GM10266 (cell line): ENCODE measurements at regions not wholly inside any gene's neighbourhood (a gene's known extent, or its start where the extent isn't known, plus 50 kb on each side); places are given as distances from the start of the nearest gene placed in this dataset.

ENCODE experiments used
- DNase-seq: peaks from one replicate; pipeline ENCODE4 v3.0.0; 2012; ENCODE audit errors: extremely low spot score
- CTCF ChIP-seq: IDR thresholded peaks from 2 replicates; pipeline ENCODE4 v1.5.1; 2012; ENCODE audit warnings: mild to moderate bottlenecking, low read depth; ENCODE audit not compliant: control insufficient read depth, insufficient read depth; ENCODE audit errors: missing control alignments

- no peak for DNase-seq
- TF ChIP-seq CTCF = no peak
Measured at GRCh38 chr12:127146991-127147718, 1119.8 kb upstream of the TMEM132C start.

- TF ChIP-seq CTCF = no peak
- no peak for DNase-seq
Measured at GRCh38 chr12:127147724-127148123, 1119.2 kb upstream of the TMEM132C start.

DNA sequence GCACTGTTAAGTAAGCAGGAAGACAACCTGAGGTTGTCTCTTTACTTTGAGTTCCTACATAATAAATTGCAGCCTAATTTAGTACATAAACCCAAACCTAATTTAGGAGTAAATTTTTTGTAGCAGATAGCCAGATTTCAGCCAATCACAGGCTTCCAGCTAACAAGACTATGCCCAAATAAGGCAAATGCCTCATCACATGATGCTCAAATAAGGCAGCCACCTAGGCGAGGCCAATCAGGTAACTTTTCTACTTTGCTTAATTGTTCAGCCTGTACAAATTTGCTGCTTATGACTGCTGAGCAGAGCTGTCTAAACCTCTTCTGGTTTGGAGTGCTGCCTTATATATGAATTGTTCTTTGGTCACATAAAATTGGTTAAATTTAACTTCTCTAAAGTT is 1118.7 kb upstream of the TMEM132C start:
- no peak for TF ChIP-seq CTCF
- no peak for DNase-seq

DNA sequence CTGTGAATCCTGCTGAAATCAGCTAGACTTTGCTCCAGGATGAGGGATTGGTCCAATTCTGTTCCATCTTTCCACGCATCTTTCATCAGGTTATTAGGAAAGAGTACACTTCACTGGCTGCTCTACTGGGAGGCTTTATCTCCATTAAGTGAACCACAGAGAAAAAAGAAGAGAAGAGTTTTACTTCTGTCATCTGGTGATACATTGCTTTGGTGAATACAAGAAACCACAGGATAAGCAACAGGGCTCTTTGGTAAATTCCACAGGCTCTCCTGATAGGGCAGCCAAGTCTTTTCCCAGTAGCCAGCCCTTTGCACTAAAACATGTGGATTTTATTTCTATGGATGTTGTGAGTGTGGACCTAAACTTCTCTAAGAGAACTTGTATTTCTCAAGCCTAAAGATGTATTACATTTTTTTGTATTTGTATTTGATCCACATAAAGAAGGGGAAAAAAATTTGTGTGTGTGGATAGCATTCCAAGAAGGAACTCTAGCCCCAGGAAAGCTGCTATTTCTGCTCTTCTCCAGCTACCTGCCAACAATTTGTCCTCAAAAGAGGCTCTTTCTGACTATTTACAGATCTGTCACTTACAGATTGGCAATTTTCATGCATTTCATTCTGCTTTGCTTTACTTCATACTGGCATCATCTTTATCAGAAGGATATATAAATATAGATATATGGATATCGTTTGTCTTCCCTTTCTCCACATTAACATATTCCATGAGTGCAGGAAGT is 1117.6 kb upstream of the TMEM132C start:
- DNase-seq = no peak
- no peak for TF ChIP-seq CTCF

DNA sequence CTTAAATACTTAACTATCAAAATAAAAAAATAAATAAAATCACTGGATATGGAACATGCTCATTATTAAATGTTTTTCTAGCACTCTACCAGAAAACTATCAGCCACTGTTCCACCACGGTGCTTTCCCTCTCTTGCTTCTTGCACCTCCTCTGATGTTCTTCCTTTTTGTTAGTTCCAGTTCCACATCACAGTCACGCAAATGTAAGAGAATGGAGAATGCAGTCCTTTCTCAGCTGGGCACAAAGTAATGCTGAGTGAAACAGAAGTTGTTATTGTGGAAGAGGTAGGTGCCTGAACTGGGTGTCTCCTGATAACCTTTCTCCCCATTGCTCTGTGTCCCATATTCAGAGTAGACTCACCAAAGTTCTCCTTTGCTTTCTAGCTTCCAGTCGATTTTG is 1116.9 kb upstream of the TMEM132C start:
- no peak for TF ChIP-seq CTCF
- no peak for DNase-seq

GRCh38 chr12:127150479-127150878 is 1116.5 kb upstream of the TMEM132C start:
- DNase-seq = no peak
- no peak for TF ChIP-seq CTCF

DNA sequence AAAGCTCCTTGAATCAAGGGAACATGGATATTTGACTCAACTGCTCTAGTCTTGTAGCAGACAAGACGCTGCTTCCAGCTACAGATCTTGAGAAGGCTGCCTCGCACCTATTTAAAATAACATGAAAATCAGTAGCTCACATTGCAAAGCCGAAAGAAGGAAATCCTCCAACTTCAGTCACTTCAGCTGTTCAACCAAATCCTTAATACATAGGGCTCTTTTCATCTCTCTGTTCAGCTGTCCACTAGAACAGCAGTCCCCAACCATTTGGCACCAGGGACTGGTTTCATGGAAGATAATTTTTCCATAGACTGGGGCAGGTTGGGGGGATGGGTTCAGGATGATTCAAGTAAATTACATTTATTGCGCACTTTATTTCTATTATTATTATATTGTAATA is 1116.0 kb upstream of the TMEM132C start:
- no peak for TF ChIP-seq CTCF
- no peak for DNase-seq
